HG02642 (cell line): ENCODE measurements at regions not wholly inside any gene's neighbourhood (a gene's known extent, or its start where the extent isn't known, plus 50 kb on each side); places are given as distances from the start of the nearest gene placed in this dataset.
"Not testable (repeated sequence)": the region's sequence is repeated elsewhere in the genome, so short reads cannot be mapped to it uniquely, and the experiment has no call there.

Experiments
- ATAC-seq: cut with Tn5 transposase; IDR thresholded peaks from one replicate; pipeline ENCODE4 v1.9.1; 2021; ENCODE audit warnings: mild to moderate bottlenecking; ENCODE audit not compliant: unreplicated experiment, poor library complexity

GRCh38 chr4:143819029-143819428 lies 86.3 kb downstream of the GYPE start:
- no peak for ATAC-seq

DNA sequence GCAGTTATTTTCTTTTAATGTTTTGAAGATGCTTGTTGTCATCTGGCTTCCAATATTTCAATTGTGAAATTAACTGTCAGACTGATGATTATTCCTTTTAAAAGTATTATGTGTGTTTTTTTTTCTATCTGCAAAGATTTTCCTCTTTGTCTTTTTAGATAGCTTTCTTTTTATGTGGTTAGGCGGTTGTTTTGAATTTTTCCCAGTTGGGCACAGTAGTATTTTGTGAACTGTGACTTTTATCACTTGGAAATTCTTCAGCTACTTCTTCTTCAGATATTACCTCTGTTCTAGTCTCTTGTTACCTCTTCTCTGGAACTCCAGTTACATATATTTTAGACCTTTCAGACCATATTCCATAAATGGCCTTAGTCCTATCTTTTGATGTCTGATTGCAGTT lies 87.5 kb downstream of the GYPE start:
- ATAC-seq, result not testable (repeated sequence)

GRCh38 chr4:143815375-143815774 lies 90.0 kb downstream of the GYPE start:
- not testable (repeated sequence) for ATAC-seq

DNA sequence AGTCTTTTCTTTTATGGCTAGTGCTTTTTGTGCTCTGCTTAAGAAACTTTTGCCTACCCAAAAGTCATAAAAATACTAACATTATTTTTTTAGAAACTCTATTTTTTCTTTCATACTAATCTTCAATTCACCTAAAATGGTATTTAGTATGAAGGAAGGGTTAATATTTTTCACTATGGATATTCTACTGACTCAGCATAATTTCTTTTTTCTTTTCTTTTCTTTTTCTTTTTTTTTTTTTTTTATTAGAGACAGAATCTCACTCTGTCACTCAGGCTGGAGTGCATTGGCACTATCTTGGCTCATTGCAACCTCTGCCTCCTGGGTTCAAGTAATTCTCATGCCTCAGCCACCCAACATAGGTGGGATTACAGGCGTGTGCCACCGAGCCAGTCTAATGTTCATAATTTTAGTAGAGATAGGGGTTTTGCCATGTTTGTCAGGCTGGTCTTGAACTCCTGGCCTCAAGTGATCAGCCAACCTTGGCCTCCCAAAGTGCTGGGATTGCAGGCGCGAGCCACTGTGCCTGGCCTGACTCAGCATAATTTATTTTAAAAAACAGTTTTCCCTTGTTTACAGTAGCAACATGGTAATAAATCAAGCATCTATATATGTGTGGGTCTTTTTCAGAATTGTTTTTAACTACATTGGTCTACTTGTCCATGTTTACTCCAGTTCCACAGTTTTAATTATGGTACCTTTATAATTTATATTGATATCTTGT lies 91.8 kb downstream of the GYPE start:
- ATAC-seq, result not testable (repeated sequence)

- not testable (repeated sequence) for ATAC-seq
These were observed 91.2 kb upstream of the FREM3 start for GRCh38 chr4:143791693-143792092.

- not testable (repeated sequence) for ATAC-seq
These were observed 90.0 kb upstream of the FREM3 start for GRCh38 chr4:143790425-143790824.

DNA sequence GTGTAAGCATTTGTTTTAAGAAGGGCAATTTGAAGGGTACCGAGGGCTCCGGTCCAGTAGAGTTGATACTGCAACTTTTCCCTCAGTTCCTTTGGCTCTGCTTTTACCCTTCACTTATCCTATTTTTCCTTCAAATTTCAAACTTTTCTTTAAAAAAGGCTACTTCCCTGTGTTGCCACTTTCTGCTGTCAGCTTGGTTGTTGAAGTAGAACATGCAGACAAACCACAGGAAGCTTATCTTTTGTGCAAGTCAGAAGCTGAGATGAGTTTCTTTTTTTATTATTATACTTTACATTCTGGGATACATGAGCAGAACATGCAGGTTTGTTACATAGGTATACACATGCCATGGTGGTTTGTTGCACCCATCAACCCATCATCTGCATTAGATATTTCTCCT lies 89.1 kb upstream of the FREM3 start:
- ATAC-seq, result not testable (repeated sequence)

DNA sequence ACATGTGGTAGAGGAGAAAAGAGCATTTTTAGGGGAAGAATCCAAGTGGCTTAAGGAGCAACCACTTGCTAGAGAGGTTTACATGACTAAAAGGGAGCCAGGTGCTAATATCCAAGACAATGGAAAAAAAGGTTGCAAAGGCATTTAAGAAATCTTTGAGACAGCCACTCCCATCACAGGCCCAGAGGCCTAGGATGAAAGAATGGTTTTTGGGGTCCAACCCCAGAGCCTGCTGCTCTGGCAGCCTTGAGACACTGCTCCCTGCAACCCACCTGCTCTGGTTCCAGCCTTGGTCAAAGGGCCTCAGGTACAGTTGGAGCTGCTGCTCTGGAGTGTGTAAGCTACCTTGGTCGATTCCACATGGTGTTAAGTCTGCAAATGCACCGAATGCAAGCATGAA lies 84.1 kb upstream of the FREM3 start:
- ATAC-seq, result no peak

GRCh38 chr4:143782521-143782920 lies 82.0 kb upstream of the FREM3 start:
- ATAC-seq, result no peak

DNA sequence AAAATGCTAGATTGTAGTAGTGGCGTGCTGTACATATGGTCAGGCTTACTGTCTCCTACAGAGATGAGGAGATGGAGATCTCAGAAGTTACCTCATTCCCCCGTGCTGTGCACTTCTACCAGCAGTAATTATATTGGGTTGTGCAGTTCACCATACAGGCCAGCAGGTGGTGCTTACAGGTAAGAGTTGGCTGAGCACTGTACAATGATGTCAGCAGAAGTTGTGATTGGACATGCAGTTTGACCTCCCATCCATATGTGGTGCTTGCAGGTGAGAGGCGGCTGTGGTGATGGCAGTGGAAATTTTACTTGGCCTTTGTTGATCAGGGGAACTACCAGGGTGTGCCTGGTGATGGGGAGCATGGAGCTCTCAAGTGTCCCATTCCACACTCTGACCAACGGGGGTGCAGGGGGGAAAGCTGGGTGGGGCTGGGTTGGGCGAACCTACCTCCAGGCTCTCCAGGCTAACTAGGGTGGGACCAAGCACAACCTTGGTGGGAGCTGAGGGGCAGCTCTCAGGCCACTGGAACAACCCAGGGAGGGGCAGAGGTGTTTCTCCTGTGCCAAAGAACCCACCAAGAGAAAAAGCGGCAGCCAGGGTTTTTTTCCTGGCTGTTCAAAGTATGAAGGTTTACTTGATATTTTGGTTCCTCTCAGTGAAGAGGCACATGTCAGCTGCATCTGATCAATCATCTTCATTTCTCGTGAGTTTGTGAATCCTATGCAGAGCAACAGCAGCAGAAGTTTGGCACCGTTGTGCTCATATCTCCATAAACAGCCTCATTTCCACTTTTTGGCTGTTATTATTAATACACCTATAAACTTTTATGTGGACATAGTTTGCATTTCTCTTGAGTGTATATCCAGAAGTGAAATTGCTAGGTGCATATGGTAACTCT lies 73.8 kb upstream of the FREM3 start:
- ATAC-seq, result peak; percentile 100

- ATAC-seq, result no peak
These were observed 70.8 kb upstream of the FREM3 start for GRCh38 chr4:143771269-143771668.

DNA sequence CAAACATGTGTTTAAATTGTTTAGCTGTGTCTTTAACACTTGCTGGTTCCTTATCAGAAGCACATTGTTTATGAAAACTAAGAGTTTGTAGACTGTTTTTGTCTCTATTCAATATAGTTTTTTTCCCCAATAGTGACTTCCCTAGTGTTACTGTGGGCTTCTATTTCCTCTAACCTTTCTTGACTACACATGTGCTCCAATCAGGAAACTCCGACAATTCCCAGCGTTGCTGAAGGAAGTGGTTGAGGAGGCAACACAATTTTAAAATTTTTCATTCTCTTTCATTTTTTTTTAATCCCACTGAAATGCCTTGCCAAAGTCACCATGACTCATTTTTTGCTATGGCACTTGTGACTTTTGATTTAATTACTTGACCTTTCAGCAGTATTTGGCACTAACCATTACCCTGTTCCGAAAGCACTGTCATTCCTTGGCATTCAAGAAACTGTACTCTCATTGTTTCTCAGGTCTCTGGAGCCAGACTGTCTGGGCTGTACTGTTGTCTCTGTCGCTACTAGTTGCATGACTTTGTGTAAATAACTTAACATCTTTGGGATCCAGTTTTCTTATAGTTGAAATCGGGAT lies 67.6 kb upstream of the FREM3 start:
- ATAC-seq, result no peak

DNA sequence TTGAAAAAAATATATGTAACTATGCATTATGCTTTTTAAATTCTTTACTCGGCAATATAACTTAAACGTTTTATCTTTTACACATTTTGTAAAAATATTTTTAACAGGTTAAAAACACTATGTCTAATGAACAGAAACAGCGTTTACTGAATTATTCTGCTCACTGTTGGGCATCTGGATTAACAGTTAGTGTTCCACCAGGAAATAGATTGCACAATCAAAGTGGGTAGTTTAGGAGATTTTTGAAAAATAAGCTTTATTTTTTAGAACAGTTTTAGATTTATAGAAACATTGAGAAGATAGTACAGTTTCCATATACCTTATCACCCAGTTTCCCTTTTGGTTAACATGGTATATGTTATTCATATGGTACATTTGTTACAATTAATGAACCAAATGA lies 63.1 kb upstream of the FREM3 start:
- ATAC-seq, result no peak

- ATAC-seq, result no peak
These were observed 62.0 kb upstream of the FREM3 start for GRCh38 chr4:143762511-143762910.
